IPS-NIHi7 (cell line): ENCODE measurements at regions not wholly inside any gene's neighbourhood (a gene's known extent, or its start where the extent isn't known, plus 50 kb on each side); places are given as distances from the start of the nearest gene placed in this dataset.

ENCODE experiments used
- DNase-seq: peaks from one replicate; pipeline ENCODE4 v3.0.0; 2012; ENCODE audit warnings: mixed read lengths; ENCODE audit errors: extremely low spot score

GRCh38 chr2:217246108-217246507, 386.2 kb upstream of the TNP1 start:
- no peak for DNase-seq

GRCh38 chr2:217244815-217245214, 385.0 kb upstream of the TNP1 start:
- no peak for DNase-seq

GRCh38 chr2:217242947-217243346, 383.1 kb upstream of the TNP1 start:
- no peak for DNase-seq

DNA sequence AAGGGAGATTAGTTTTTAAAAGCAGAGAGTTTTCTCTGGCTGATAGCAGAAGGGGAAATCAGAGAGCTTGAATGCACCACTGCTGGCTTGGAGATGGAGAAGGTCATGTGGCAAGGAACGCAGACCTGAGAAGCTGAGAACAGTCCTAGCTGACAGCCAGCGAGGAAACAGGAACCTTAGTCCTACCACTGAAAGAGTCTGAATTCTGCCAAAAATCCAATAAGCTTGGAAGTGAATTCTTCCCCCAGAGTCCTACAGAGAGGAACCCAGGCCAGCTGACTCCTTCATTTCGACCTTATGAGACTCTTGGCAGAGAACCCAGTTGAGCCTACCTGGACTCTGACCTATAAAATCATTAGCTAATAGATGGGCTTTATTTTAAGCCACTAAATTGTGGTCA, 371.9 kb upstream of the TNP1 start:
- no peak for DNase-seq

DNA sequence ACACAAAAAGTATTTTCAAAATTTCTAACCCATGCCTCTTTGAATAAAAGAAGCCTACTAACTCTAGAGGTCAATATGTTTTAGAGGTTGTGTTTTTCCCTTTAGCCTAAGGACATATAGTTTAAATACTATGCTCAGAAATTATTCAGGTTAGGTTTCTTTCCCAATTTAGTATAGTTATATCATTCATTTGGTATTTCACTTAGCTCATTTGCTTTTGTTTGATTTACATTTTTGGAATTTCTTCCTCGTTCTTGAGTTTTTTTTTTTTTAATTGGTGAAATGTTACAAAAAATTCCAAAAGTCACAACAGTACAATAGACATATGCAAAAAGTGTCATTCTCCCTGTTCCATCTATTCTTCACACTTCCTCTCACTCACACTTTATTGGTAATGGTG, 371.3 kb upstream of the TNP1 start:
- no peak for DNase-seq

- DNase-seq, result no peak
Observed at GRCh38 chr2:217228732-217229131, 368.9 kb upstream of the TNP1 start.

DNA sequence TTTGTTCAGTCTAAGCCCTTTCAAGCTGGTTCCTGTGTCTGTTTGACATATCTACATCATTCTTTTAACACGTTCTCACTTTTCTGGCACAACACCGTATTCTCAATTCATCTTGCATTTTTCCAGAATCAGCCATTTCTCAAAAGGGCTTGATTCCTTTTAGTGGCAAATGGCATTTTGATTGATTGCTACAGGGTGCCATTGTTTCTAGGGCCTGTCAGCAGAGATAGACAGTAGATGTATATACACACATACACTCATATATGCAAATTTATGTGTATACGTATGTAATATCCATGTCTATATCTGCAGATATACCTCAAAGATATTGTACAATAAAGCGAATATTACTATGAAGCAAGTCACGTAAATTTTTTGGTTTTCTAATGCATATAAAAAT, 367.9 kb upstream of the TNP1 start:
- DNase-seq, result no peak

DNA sequence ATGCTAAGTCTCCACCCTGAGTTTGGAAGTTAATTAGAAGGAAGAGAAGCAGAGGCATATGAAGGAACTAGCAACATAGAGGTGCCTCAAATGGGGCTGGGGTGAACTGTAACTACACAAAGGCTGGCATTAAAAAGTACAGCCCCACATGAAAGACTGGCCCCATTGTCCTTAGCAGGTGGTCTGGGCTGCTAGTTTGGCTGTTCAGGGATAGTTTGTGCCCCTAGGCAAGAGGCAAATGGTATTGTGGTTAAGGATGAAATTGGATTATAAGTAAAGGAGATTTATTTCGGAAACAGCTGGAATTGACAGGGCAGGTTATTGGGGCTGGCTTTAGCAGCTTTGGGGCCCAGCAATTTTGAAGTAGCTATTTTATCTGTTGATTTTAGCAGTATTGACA, 365.7 kb upstream of the TNP1 start:
- DNase-seq, result no peak

GRCh38 chr2:217223222-217223930, 363.5 kb upstream of the TNP1 start:
- no peak for DNase-seq

DNA sequence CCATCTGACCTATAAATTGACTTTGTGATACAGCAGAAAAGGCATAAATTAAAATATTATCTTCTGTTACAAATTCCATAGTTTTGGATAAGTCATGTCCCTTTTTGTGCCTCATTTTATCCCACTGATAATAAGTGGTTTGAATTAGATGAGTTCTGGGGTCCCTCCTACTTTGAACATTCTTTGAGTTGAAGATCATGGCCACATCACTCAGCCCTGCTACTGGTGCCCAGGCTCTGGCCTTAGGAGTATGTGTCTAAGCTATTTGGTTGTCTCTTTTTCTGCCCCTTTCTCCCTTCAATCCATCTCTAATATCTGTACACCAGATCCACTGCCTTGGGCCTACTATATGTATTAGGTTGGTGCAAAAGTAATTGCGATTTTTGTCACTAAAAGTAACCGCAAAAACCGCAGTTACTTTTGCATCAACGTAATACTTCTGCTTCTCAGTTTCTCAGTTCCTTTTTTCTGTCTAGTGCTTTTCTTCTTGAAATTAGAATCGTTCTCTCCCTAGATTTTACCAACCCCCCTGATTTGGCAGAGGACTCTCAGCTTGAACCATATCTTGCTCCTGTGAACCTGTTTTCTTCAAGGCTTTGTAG, 362.5 kb upstream of the TNP1 start:
- no peak for DNase-seq

DNA sequence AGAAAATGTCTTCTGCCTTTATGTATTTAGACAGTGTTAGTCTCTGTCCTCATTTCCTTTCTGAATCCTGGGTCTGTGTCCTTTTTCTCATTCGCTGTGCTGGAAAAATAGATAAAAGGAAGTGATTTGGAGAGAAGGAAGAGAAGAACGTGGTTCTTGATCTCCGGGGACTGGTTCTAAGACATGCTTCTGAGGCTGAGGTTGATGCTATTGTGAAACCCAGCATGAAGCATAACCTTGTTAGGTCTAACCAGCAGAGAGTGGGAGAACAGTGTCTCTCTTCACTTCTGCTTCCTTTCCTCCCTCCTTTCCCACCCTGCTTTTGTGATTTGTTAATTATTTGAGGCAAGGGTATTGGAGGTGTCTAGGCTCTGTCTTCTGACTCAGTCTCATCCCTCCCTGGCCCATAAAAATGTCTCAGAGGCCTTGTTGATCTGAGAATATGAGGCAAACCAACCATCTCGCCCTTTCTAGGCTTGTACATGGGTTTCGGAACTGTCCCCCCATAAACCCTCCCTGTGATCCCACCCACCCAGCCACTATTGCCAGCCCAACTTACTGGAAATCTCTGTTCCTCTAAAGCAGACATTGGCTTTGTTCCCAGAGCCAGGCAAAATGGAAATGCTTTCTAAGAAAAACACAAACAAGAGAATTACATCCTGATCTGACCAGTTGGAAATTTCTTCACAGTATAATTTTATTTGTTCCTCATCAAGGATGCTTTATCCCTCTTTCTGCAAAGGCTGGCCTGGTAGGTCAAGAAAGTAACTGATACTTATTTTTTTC, 360.6 kb upstream of the TNP1 start:
- DNase-seq, result no peak

DNA sequence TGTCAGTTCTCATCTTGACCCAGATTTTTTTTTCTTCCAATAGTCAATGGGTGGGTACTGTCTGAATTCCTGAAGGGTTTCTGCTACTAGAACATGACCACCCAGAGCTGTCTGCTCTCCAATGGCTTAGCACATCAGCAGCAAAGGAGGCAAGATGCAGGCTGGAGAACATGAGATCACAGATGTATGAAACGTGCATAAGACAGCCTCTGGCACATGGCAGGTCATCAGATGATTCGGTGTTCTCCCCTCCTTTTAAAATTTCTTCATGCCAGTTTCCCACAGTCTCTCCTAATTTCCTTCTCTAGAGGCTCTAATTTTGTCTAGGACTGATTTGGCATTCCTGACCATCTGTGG, 359.3 kb upstream of the TNP1 start:
- DNase-seq, result no peak

- DNase-seq, result no peak
Observed at GRCh38 chr2:217218269-217219163, 358.7 kb upstream of the TNP1 start.

DNA sequence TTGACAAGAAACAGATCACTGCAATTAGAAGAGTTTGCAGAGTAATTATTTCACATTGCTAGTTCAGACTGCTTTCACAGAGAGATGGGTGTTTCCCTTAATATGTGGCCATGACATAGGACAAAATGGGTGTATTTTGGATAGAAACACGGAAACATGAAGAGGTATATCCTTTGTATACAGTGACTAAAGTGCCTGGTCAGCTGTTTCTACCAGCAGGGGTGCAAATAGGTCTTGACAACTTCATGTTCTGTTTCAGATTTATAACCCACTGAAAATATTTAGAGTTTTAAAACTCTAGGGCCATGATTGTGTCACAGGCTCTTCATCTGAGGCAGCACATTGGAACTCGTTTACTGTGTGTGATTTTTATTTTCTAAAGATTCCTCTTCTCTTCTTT, 357.1 kb upstream of the TNP1 start:
- DNase-seq, result no peak

- DNase-seq, result no peak
Observed at GRCh38 chr2:217216316-217216715, 356.5 kb upstream of the TNP1 start.

- no peak for DNase-seq
Observed at GRCh38 chr2:217215877-217216276, 356.0 kb upstream of the TNP1 start.

DNA sequence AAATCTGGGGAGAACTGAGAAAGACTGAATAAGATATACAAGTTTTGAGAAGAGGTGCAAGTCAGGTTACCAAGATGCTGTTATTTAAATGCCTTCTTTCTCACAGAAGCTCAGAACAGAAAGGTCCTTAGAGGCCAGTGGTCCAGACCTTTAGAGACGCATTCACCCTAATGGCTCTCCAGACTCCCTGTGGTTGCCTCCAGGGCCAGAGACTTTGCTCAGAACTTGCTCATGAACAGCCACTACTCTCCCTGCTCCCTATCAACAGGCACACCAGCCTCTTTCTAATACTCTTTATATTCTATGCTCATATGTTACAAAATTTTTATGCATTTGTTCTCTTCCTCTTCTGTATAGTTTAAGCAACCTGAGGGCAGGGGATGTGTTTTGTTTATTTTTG, 349.0 kb upstream of the TNP1 start:
- no peak for DNase-seq

DNA sequence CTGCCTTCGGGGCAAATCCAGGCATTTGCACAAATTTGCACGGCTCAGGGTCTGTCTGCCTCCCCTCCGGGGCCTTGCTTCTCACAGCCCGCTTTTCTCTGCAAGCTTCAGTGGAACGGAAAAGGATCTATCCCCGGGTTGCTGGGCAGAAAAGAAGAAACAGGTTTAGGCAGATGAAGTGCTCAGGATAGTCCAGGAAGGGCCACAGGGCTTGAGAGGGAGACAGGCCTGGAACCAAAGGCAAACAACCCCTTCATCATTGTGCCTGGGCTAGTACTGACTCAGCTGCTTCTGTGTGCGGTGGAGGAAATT, 347.8 kb upstream of the TNP1 start:
- no peak for DNase-seq

DNA sequence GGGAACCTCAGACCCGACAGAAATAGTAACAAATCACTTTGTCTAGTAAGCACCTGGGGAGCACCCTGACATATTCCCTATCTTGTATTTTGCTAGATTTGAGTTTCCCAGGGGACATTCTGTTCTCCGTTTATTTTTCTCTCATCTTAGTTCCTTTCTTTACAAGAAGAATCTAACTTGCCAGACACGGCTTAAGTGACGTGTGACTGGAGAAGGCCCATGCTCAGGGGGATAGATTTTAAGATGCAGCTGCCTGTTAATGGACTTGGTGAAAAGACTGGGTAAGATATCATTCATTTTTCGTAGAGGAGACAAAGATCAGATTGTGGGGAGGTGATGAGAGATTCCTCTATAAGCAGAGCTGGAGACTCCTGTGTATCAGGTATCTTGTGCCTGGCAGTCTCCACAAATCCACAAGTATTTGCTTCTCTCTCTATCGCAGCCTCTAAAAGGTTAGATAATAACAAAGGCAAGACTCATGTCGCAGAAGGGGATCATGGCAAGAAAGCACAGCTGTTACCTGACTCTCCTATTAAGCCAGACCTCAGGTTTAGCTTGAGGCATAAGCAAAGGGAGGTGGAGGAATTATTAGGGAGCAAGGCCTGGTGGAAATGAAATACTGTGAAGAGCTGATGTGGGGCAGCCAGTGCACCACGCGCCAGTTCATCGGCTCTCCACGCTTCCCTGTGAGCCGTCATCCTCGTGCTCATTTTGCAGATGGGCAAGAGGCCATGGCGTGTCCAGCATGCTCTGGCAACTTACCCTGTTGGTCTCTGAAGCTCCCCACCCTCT, 347.2 kb upstream of the TNP1 start:
- DNase-seq, result no peak

GRCh38 chr2:217206016-217206725, 346.3 kb upstream of the TNP1 start:
- DNase-seq, result no peak

DNA sequence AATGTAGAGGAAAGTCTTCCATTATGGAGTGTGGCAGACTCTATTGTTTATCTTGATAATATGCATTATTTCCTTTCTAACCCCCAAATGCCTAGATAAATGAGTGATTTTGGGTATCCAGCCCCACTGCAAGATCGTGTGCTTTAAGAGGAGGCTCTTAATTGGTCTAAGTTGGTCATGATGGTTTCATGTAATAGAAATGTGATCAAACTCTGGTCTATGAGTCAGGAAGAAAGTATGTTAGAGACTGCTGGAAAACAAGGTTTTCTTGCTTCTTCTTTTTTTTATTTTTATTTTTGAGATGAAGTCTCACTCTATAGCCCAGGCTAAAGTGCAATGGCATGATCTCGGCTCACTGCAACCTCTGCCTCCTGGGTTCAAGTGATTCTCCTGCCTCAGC, 344.5 kb upstream of the TNP1 start:
- DNase-seq, result no peak
